ENCODE measurements at regions not wholly inside any gene's neighbourhood (a gene's known extent, or its start where the extent isn't known, plus 50 kb on each side); places are given as distances from the start of the nearest gene placed in this dataset.
A peak's percentile ranks its signal among the peaks of the same experiment; 100 is the strongest.

DNA sequence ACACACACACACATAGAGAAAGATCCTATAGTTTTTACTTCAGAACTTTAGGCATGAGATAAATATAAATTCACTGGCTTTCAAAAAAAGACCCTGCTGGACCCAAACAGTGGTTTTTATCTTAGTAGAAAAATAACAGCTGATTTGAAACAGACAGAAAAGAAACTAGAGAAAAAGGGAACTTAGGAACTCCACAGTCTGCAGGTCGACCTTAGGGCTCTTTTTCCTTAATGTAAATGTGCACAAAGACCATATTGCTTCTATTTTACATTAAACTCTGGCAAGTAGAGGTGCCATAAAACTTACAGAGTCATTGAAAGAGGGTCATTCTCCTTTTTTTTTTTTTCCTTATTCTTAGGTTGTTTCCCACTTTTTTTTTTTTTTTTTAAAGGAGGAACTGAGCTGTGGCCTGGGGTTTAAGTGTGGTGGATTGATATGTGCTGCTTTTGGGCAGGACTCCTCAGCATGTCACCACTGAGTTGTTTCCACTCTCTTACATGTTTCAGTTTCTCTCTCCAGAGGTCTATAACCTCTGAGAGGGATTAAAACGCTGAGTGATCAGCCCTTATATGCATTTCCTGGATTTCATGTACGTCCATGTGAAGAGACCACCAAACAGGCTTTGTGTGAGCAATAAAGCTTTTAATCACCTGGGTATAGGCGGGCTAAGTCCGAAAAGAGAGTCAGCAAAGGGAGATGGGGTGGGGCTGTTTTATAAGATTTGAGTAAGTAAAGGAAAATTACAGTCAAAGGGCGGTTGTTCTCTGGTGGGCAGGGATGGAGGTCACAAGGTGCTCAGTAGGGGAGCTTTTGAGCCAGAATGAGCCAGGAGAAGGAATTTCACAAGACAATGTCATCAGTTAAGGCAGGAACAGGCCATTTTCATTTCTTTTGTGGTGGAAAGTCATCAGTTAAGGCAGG lies 70.8 kb upstream of the PACRGL start:
- no peaks in the 10 kb centered on the region for H3K23me2 ChIP-seq (ENCODE audit: insufficient read length, low read depth, low read length, poor library complexity, severe bottlenecking)
- H2AK5ac ChIP-seq (ENCODE audit: insufficient read length, low read length), result no peak overlapping the region
- no peak overlapping the region for H3K18ac ChIP-seq (ENCODE audit: insufficient read length, low read depth, low read length)
- H3K27me3 Mint-ChIP-seq (ENCODE audit: low read depth), result peaks cover 6% of the 10 kb centered on the region
- H2BK20ac ChIP-seq (ENCODE audit: low read depth, low read length, poor library complexity, severe bottlenecking), result peak overlapping the region; percentile 90
- H2BK15ac ChIP-seq (ENCODE audit: low read depth, low read length), result no peak overlapping the region
- H3K9ac ChIP-seq (ENCODE audit: extremely low read depth, insufficient read length, low read length), result no peak overlapping the region
- H3K4me1 Mint-ChIP-seq, result peaks cover 3 to 5% of the 10 kb centered on the region in 2 experiments; a peak in 2 of 4 replicates
- no peak overlapping the region for H3K4me2 ChIP-seq (ENCODE audit: insufficient read depth, insufficient read length, low read length)
- no peak overlapping the region for H3K14ac ChIP-seq (ENCODE audit: insufficient read depth, low read length)
- H4K5ac ChIP-seq (ENCODE audit: insufficient read length, low read depth, low read length), result no peak overlapping the region
- H2BK12ac ChIP-seq (ENCODE audit: insufficient read length, low read depth, low read length), result no peak overlapping the region
- peak overlapping the region; percentile 90 for H3K56ac ChIP-seq (ENCODE audit: insufficient read length, low read depth, low read length)
- peak overlapping the region; percentile 57 for H3K27ac ChIP-seq (ENCODE audit: insufficient read length, low read depth, low read length)
- peaks cover 8 to 11% (median 10%) of the 10 kb centered on the region in 3 experiments for H3K36me3 Mint-ChIP-seq (ENCODE audit: insufficient read depth in 1 of 3, low read depth in 3 of 3)
- H3K79me1 ChIP-seq (ENCODE audit: insufficient read depth, low read depth, low read length, poor library complexity, severe bottlenecking), result no peaks in the 10 kb centered on the region
- H4K8ac ChIP-seq (replicated peaks; ENCODE audit: insufficient read length, low read depth, low read length), result no peak overlapping the region
- no peaks in the 10 kb centered on the region for H3K27me3 ChIP-seq (ENCODE audit: insufficient read depth, low read length)
- H3T11ph ChIP-seq (ENCODE audit: low read length), result no peak overlapping the region
- H2BK120ac ChIP-seq (ENCODE audit: low read depth, low read length, poor library complexity, severe bottlenecking), result peak overlapping the region; percentile 14
- TF ChIP-seq, protein P1, sequence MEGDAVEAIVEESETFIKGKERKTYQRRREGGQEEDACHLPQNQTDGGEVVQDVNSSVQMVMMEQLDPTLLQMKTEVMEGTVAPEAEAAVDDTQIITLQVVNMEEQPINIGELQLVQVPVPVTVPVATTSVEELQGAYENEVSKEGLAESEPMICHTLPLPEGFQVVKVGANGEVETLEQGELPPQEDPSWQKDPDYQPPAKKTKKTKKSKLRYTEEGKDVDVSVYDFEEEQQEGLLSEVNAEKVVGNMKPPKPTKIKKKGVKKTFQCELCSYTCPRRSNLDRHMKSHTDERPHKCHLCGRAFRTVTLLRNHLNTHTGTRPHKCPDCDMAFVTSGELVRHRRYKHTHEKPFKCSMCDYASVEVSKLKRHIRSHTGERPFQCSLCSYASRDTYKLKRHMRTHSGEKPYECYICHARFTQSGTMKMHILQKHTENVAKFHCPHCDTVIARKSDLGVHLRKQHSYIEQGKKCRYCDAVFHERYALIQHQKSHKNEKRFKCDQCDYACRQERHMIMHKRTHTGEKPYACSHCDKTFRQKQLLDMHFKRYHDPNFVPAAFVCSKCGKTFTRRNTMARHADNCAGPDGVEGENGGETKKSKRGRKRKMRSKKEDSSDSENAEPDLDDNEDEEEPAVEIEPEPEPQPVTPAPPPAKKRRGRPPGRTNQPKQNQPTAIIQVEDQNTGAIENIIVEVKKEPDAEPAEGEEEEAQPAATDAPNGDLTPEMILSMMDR (conservative IDR thresholded peaks at IDR 0.05), result no peak
- H3K9me3 Mint-ChIP-seq, result peaks cover 4 to 9% of the 10 kb centered on the region in 2 experiments
- DNase-seq, result no peak
- H3K4me1 ChIP-seq (ENCODE audit: insufficient read depth, low read length), result no peaks in the 10 kb centered on the region; the same call in 1 of the 2 replicates
- no peak overlapping the region for H3K4me3 Mint-ChIP-seq
- H3K27ac Mint-ChIP-seq, result peak overlapping the region in 1 of 3 experiments; percentile 52; a peak in 3 of 7 replicates
- no peak overlapping the region for H4K91ac ChIP-seq (ENCODE audit: insufficient read length, low read depth, low read length)
- H2AFZ ChIP-seq (ENCODE audit: low read length), result no peak overlapping the region
- H3K9me3 ChIP-seq (ENCODE audit: control insufficient read depth, low read depth, low read length), result no peaks in the 10 kb centered on the region
- WGBS (ENCODE audit: extremely low coverage, insufficient read length, low lambda C conversion rate), result no CpG with 5 or more reads among the region's 6 CpGs
- no peaks in the 10 kb centered on the region for H4K20me1 ChIP-seq (ENCODE audit: control insufficient read depth, insufficient read depth, insufficient read length)
- no peak overlapping the region for H2BK5ac ChIP-seq (ENCODE audit: insufficient read length, low read length)
- no peak overlapping the region for H3K4ac ChIP-seq (ENCODE audit: low read depth, low read length)
- no peaks in the 10 kb centered on the region for H3K79me2 ChIP-seq (ENCODE audit: insufficient read depth, low read length)
- H3K23ac ChIP-seq (ENCODE audit: insufficient read length, low read depth, low read length), result no peak overlapping the region
